SK-N-SH (cell line): ENCODE measurements at regions not wholly inside any gene's neighbourhood (a gene's known extent, or its start where the extent isn't known, plus 50 kb on each side); places are given as distances from the start of the nearest gene placed in this dataset.

Experiments used
- CTCF ChIA-PET: fragments of 300-600, 350-600 bp; formaldehyde crosslinking; extraction: SDS; loops from one replicate; lab custom pipeline; 2021; lab: Yijun Ruan, JAX
- POLR2A ChIA-PET: fragments of 350-600 bp; sonication (Branson Sonifier 250); formaldehyde crosslinking; extraction: SDS; loops from one replicate; lab custom pipeline; 2020; ENCODE audit warnings: antibody characterized with exemption, inconsistent platforms; lab: Yijun Ruan, JAX
- DNase-seq: peaks from one replicate; pipeline ENCODE4 v3.0.0; 2012
- H2AFZ ChIP-seq: fragments of 200-600 bp; sonication (generic); 2 replicates; pipeline ENCODE4 v1.8.1; 2016; ENCODE audit warnings: antibody characterized with exemption, mild to moderate bottlenecking, low read depth
- H3F3A ChIP-seq: fragments of 200-600 bp; sonication (generic); replicated peaks from 2 replicates; pipeline ENCODE3; 2016; ENCODE audit warnings: antibody characterized with exemption, mild to moderate bottlenecking; ENCODE audit not compliant: insufficient read depth
- H3K27ac ChIP-seq, 2 experiments: fragments of 200-500 bp in 1 of 2; fragments of 200-600 bp in 1 of 2; sonication (Bioruptor generic) in 1 of 2; sonication (generic), shearing (Covaris generic) in 1 of 2; 2 replicates each; pipeline versions ENCODE4 v1.5.1 to v1.6.1; 2014 to 2016; ENCODE audit warnings: low read depth in 2 of 2, inconsistent platforms in 1 of 2, low read length in 1 of 2, mild to moderate bottlenecking in 1 of 2, mixed read lengths in 1 of 2
- H3K27me3 ChIP-seq: fragments of 200-600 bp; sonication (generic), shearing (Covaris generic); 2 replicates; pipeline ENCODE4 v1.6.1; 2016; ENCODE audit warnings: mixed run types; ENCODE audit not compliant: insufficient read depth
- H3K36me3 ChIP-seq, 2 experiments: fragments of 200-500 bp in 1 of 2; fragments of 200-600 bp in 1 of 2; sonication (Bioruptor generic) in 1 of 2; sonication (generic) in 1 of 2; replicated peaks in 1 of 2; 2 replicates each; pipeline versions ENCODE3 to v1.5.1; 2014 to 2016; ENCODE audit warnings: low read length in 1 of 2, mild to moderate bottlenecking in 1 of 2; ENCODE audit not compliant: insufficient read depth in 2 of 2, control insufficient read depth in 1 of 2
- H3K4me1 ChIP-seq, 2 experiments: fragments of 200-500 bp in 1 of 2; fragments of 200-600 bp in 1 of 2; sonication (Bioruptor generic) in 1 of 2; sonication (generic), shearing (Covaris generic) in 1 of 2; 2 replicates each; pipeline versions ENCODE4 v1.5.1 to v1.6.1; 2014 to 2016; ENCODE audit warnings: low read depth in 1 of 2, low read length in 1 of 2, mixed run types in 1 of 2; ENCODE audit not compliant: insufficient read depth in 2 of 2, control insufficient read depth in 1 of 2
- H3K4me2 ChIP-seq: fragments of 200-600 bp; sonication (generic), shearing (Covaris generic); 2 replicates; pipeline ENCODE4 v1.6.1; 2017; ENCODE audit warnings: mixed run types
- H3K4me3 ChIP-seq, 2 experiments: fragments of 200-500 bp in 1 of 2; fragments of 200-600 bp in 1 of 2; sonication (Bioruptor generic) in 1 of 2; sonication (generic), shearing (Covaris generic) in 1 of 2; 2 replicates each; pipeline versions ENCODE4 v1.5.1 to v1.8.1; 2014 to 2016; ENCODE audit warnings: low read depth in 2 of 2, inconsistent platforms in 1 of 2, low read length in 1 of 2, mild to moderate bottlenecking in 1 of 2, mixed read lengths in 1 of 2, moderate library complexity in 1 of 2
- H3K79me2 ChIP-seq: fragments of 200-600 bp; sonication (generic); 2 replicates; pipeline ENCODE4 v1.8.1; 2017; ENCODE audit warnings: mild to moderate bottlenecking; ENCODE audit not compliant: insufficient read depth
- H3K9ac ChIP-seq: fragments of 200-600 bp; sonication (generic); 2 replicates; pipeline ENCODE4 v1.6.1; 2017; ENCODE audit warnings: mixed run types
- H3K9me2 ChIP-seq: fragments of 200-600 bp; sonication (generic); 2 replicates; pipeline ENCODE4 v1.6.1; 2017; ENCODE audit warnings: mixed run types
- H3K9me3 ChIP-seq: fragments of 200-600 bp; sonication (generic); 2 replicates; pipeline ENCODE4 v1.6.1; 2017; ENCODE audit warnings: mixed run types, mild to moderate bottlenecking, moderate library complexity
- H4K20me1 ChIP-seq: fragments of 200-600 bp; sonication (generic); 2 replicates; pipeline ENCODE4 v1.6.1; 2017; ENCODE audit warnings: mild to moderate bottlenecking, mixed run types; ENCODE audit not compliant: insufficient read depth
- ELF1 ChIP-seq: IDR thresholded peaks from 2 replicates; pipeline ENCODE4 v1.4.0; 2012
- EZH2phosphoT487 ChIP-seq: fragments of 200-600 bp; sonication (generic); IDR thresholded peaks from 2 replicates; pipeline ENCODE4 v1.6.1; 2017; ENCODE audit warnings: low read depth, mixed run types, mild to moderate bottlenecking, antibody characterized with exemption, moderate library complexity, borderline replicate concordance
- FOXJ3 ChIP-seq: sonication (generic); formaldehyde crosslinking; IDR thresholded peaks from 2 replicates; pipeline ENCODE4 v1.5.1; 2020; ENCODE audit warnings: mild to moderate bottlenecking, missing genetic modification reagents
- GABPA ChIP-seq: IDR thresholded peaks from 2 replicates; pipeline ENCODE4 v1.4.0; 2012; ENCODE audit warnings: low read depth, mild to moderate bottlenecking
- MAX ChIP-seq: IDR thresholded peaks from 2 replicates; pipeline ENCODE4 v1.4.0; 2012; ENCODE audit warnings: low read depth
- MEF2A ChIP-seq: IDR thresholded peaks from 2 replicates; pipeline ENCODE4 v1.4.0; 2012; ENCODE audit warnings: low read depth, borderline replicate concordance
- MXI1 ChIP-seq: IDR thresholded peaks from 2 replicates; pipeline ENCODE4 v1.6.1; 2012; ENCODE audit warnings: mild to moderate bottlenecking, low read depth, low read length, improper control_type of control experiment
- NFIC ChIP-seq: IDR thresholded peaks from 2 replicates; pipeline ENCODE4 v1.4.0; 2012; ENCODE audit warnings: borderline replicate concordance
- NRF1 ChIP-seq: IDR thresholded peaks from 2 replicates; pipeline ENCODE4 v1.6.1; 2012; ENCODE audit warnings: low read depth, mild to moderate bottlenecking, low read length
- RCOR1 ChIP-seq: fragments of 150-350 bp; IDR thresholded peaks from 2 replicates; pipeline ENCODE4 v1.6.1; 2017; ENCODE audit warnings: antibody characterized with exemption, low read length
- RFX5 ChIP-seq: IDR thresholded peaks from 2 replicates; pipeline ENCODE4 v1.6.1; 2012; ENCODE audit warnings: mild to moderate bottlenecking, improper control_type of control experiment, low read length
- RXRA ChIP-seq: IDR thresholded peaks from 2 replicates; pipeline ENCODE4 v1.4.0; 2012; ENCODE audit warnings: low read depth, mild to moderate bottlenecking, borderline replicate concordance
- SMC3 ChIP-seq: IDR thresholded peaks from 2 replicates; pipeline ENCODE4 v1.6.1; 2012; ENCODE audit warnings: low read depth, low read length, improper control_type of control experiment
- TAF1 ChIP-seq: IDR thresholded peaks from 2 replicates; pipeline ENCODE4 v1.6.1; 2012; ENCODE audit warnings: low read depth, mild to moderate bottlenecking, low read length, moderate library complexity, borderline replicate concordance
- TCF12 ChIP-seq: IDR thresholded peaks from 2 replicates; pipeline ENCODE4 v1.4.0; 2012
- TEAD4 ChIP-seq: IDR thresholded peaks from 2 replicates; pipeline ENCODE4 v1.4.0; 2012; ENCODE audit warnings: mild to moderate bottlenecking, borderline replicate concordance; ENCODE audit not compliant: insufficient read depth
- USF1 ChIP-seq: IDR thresholded peaks from 2 replicates; pipeline ENCODE4 v1.4.0; 2012; ENCODE audit warnings: low read depth, borderline replicate concordance
- USF2 ChIP-seq: fragments of 150-350 bp; IDR thresholded peaks from 2 replicates; pipeline ENCODE4 v1.6.1; 2017; ENCODE audit warnings: antibody characterized with exemption, low read length, low read depth, borderline replicate concordance
- WGBS: methylation state at CpG from one replicate; pipeline ENCODE4 v1.1.6; 2017; ENCODE audit warnings: low lambda C conversion rate; 5-methylcytosine and 5-hydroxymethylcytosine counted together
- TF ChIP-seq, protein P1 (sequence below): fragments of 150-350 bp; IDR thresholded peaks from 2 replicates; pipeline ENCODE4 v1.6.1; 2016; ENCODE audit warnings: mild to moderate bottlenecking, low read depth, low read length

DNA sequence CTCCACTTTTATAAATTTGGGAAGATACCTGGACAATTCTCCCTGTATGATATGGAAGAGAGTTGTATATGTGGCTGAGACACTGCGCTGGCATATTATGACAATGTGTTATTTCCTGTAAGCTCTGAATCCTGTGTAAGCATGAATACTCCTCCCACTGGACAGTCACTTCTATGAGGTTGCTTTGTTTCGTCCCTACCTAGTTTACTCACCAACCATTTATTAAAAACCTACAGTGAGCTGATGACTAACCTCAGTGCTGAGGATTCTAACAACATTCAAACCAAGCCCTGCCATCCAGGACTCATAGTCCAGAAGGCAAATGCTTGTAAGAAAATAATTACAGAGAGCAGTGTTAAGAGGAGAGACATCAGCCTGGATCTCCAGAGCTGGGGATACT lies 1632.9 kb upstream of the TENM3 start:
- TF ChIP-seq USF1 = no peak
- no peak for TF ChIP-seq MAX
- TF ChIP-seq TCF12 = no peak
- TF ChIP-seq ELF1 = no peak
- TF ChIP-seq MXI1 = no peak
- no peak for TF ChIP-seq RCOR1
- TF ChIP-seq FOXJ3 (CRISPR knock-in tag) = no peak
- TF ChIP-seq RFX5 = no peak
- no peak for TF ChIP-seq RXRA
- no peak for TF ChIP-seq USF2
- no peak for TF ChIP-seq NFIC
- TF ChIP-seq EZH2phosphoT487 = no peak
- no peak for TF ChIP-seq NRF1
- TF ChIP-seq TAF1 = no peak
- no peak for TF ChIP-seq TEAD4
- TF ChIP-seq GABPA = no peak
- TF ChIP-seq, protein P1, sequence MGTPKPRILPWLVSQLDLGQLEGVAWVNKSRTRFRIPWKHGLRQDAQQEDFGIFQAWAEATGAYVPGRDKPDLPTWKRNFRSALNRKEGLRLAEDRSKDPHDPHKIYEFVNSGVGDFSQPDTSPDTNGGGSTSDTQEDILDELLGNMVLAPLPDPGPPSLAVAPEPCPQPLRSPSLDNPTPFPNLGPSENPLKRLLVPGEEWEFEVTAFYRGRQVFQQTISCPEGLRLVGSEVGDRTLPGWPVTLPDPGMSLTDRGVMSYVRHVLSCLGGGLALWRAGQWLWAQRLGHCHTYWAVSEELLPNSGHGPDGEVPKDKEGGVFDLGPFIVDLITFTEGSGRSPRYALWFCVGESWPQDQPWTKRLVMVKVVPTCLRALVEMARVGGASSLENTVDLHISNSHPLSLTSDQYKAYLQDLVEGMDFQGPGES = no peak
- TF ChIP-seq MEF2A = no peak
- TF ChIP-seq SMC3 = no peak
- DNase-seq = no peak
- H3K4me2 ChIP-seq = no peak overlapping the region

More for the DNA sequence above, 1632.9 kb upstream of the TENM3 start:
- 3% methylated on average over 2 of the region's 2 CpGs for WGBS
- no peaks in the 10 kb centered on the region for H4K20me1 ChIP-seq
- no peaks in the 10 kb centered on the region for H3K4me1 ChIP-seq
- H3F3A ChIP-seq = no peaks in the 10 kb centered on the region
- H2AFZ ChIP-seq = no peak overlapping the region
- no peaks in the 10 kb centered on the region for H3K9me2 ChIP-seq
- H3K79me2 ChIP-seq = no peaks in the 10 kb centered on the region
- ChIA-PET POLR2A (no interaction called here), CTCF (no interaction called here)
- H3K9ac ChIP-seq = no peak overlapping the region
- H3K4me3 ChIP-seq = no peak overlapping the region
- no peaks in the 10 kb centered on the region for H3K36me3 ChIP-seq
- no peak overlapping the region for H3K27ac ChIP-seq
- H3K9me3 ChIP-seq = no peaks in the 10 kb centered on the region
- H3K27me3 ChIP-seq = no peaks in the 10 kb centered on the region
